AG09309 (cell line): ENCODE measurements at regions not wholly inside any gene's neighbourhood (a gene's known extent, or its start where the extent isn't known, plus 50 kb on each side); places are given as distances from the start of the nearest gene placed in this dataset.
"Not testable (repeated sequence)": the region's sequence is repeated elsewhere in the genome, so short reads cannot be mapped to it uniquely, and the experiment has no call there.

ENCODE experiments used
- DNase-seq: peaks from one replicate; pipeline ENCODE4 v3.0.0-alpha.2; 2010; ENCODE audit warnings: low read depth
- H3K4me3 ChIP-seq: 2 replicates; pipeline ENCODE4 v1.5.1; 2011; ENCODE audit warnings: mild to moderate bottlenecking, low read depth, low read length, moderate library complexity; ENCODE audit not compliant: control insufficient read depth
- CTCF ChIP-seq: IDR thresholded peaks from 2 replicates; pipeline ENCODE4 v1.5.1; 2011; ENCODE audit warnings: mild to moderate bottlenecking, low read depth, low read length, inconsistent platforms; ENCODE audit not compliant: insufficient read depth, control insufficient read depth; ENCODE audit errors: missing control alignments

GRCh38 chr4:64771149-64771548 lies 361.9 kb upstream of the TECRL start:
- TF ChIP-seq CTCF = no peak
- no peak overlapping the region for H3K4me3 ChIP-seq
- no peak for DNase-seq

GRCh38 chr4:64767547-64767946 lies 358.3 kb upstream of the TECRL start:
- DNase-seq = no peak
- no peak for TF ChIP-seq CTCF
- H3K4me3 ChIP-seq = no peak overlapping the region

GRCh38 chr4:64766565-64766964 lies 357.3 kb upstream of the TECRL start:
- H3K4me3 ChIP-seq = no peak overlapping the region
- DNase-seq = no peak
- no peak for TF ChIP-seq CTCF

- DNase-seq = no peak
- TF ChIP-seq CTCF = no peak
- no peak overlapping the region for H3K4me3 ChIP-seq
These were observed 346.8 kb upstream of the TECRL start for GRCh38 chr4:64756016-64756415.

- H3K4me3 ChIP-seq = no peak overlapping the region
- no peak for TF ChIP-seq CTCF
- no peak for DNase-seq
These were observed 338.9 kb upstream of the TECRL start for GRCh38 chr4:64747919-64748715.

- DNase-seq = no peak
- no peak for TF ChIP-seq CTCF
- H3K4me3 ChIP-seq = no peak overlapping the region
These were observed 329.0 kb upstream of the TECRL start for GRCh38 chr4:64738240-64738639.

- not testable (repeated sequence) for DNase-seq, H3K4me3 ChIP-seq
These were observed 328.5 kb upstream of the TECRL start for GRCh38 chr4:64737854-64738138.
